ENCODE measurements at regions not wholly inside any gene's neighbourhood (a gene's known extent, or its start where the extent isn't known, plus 50 kb on each side); places are given as distances from the start of the nearest gene placed in this dataset.

DNA sequence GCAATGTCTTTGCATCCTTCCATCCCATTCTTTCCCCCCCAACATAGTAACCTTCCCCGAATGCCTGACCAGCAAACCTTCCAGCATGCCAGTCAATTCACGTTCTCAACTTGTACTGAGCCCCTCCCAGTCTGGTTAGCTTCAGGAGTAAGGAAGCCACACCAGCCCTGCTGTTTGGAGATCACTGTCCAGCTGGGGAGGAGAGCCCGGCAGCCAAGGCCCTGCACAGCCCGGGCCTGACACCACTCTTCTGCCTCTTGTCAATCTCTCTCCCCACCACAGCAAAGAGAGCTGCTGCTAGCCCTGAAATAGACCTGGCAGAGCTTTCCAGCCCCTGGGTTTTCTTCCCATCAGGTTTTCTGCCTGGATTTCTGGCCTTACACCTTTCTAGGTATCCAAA, 185.8 kb upstream of the ID2 start:
- TF ChIP-seq, protein P1, sequence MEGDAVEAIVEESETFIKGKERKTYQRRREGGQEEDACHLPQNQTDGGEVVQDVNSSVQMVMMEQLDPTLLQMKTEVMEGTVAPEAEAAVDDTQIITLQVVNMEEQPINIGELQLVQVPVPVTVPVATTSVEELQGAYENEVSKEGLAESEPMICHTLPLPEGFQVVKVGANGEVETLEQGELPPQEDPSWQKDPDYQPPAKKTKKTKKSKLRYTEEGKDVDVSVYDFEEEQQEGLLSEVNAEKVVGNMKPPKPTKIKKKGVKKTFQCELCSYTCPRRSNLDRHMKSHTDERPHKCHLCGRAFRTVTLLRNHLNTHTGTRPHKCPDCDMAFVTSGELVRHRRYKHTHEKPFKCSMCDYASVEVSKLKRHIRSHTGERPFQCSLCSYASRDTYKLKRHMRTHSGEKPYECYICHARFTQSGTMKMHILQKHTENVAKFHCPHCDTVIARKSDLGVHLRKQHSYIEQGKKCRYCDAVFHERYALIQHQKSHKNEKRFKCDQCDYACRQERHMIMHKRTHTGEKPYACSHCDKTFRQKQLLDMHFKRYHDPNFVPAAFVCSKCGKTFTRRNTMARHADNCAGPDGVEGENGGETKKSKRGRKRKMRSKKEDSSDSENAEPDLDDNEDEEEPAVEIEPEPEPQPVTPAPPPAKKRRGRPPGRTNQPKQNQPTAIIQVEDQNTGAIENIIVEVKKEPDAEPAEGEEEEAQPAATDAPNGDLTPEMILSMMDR (IDR thresholded peaks at IDR 0.05; ENCODE audit: low read length, missing control alignments) = no peak
- DNase-seq (ENCODE audit: low read depth) = no peak
- H3K4me3 ChIP-seq (replicated peaks; ENCODE audit: low read depth, low read length) = no peak overlapping the region

DNA sequence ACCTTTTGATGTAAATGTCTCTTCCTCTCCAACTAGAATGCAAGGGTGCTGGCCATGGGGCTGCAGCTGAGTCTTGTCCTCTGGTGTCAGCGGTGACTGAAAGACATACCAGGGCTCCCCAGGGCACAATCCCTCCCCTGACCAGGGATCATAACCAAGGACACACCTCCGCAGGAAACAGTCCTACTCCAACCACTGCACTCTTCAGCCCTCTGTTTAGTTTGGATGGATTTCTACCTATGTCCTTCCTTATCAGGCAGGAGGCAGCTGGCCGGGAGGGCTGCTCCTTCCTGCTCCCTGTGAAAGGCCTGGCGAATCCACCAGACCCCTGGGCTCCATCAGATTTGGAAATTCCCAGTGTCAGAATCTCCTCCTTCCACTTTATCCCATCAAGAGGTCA, 185.2 kb upstream of the ID2 start:
- H3K4me3 ChIP-seq (replicated peaks; ENCODE audit: low read depth, low read length) = no peak overlapping the region
- TF ChIP-seq, protein P1 (IDR thresholded peaks at IDR 0.05; ENCODE audit: low read length, missing control alignments) = no peak
- no peak for DNase-seq (ENCODE audit: low read depth)

DNA sequence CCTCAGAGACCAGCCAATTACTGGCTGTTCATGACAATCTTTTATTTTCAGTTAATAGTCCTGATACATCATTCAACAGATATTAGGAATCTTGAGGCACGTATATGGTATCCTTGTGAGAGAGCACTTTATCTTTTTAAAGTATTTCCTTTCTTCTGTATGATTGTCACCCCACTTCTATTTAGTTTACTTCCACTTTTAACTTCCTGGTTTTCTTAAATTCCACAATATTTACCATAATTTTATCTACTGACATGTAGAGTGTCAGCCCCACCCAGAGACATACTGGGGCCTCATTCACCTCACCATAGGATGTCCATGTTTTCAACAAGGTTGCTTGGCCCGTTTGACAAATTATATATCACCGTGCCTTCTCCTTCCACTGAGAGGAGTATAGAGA, 182.9 kb upstream of the ID2 start:
- DNase-seq (ENCODE audit: low read depth) = no peak
- TF ChIP-seq, protein P1 (IDR thresholded peaks at IDR 0.05; ENCODE audit: low read length, missing control alignments) = no peak
- no peak overlapping the region for H3K4me3 ChIP-seq (replicated peaks; ENCODE audit: low read depth, low read length)

DNA sequence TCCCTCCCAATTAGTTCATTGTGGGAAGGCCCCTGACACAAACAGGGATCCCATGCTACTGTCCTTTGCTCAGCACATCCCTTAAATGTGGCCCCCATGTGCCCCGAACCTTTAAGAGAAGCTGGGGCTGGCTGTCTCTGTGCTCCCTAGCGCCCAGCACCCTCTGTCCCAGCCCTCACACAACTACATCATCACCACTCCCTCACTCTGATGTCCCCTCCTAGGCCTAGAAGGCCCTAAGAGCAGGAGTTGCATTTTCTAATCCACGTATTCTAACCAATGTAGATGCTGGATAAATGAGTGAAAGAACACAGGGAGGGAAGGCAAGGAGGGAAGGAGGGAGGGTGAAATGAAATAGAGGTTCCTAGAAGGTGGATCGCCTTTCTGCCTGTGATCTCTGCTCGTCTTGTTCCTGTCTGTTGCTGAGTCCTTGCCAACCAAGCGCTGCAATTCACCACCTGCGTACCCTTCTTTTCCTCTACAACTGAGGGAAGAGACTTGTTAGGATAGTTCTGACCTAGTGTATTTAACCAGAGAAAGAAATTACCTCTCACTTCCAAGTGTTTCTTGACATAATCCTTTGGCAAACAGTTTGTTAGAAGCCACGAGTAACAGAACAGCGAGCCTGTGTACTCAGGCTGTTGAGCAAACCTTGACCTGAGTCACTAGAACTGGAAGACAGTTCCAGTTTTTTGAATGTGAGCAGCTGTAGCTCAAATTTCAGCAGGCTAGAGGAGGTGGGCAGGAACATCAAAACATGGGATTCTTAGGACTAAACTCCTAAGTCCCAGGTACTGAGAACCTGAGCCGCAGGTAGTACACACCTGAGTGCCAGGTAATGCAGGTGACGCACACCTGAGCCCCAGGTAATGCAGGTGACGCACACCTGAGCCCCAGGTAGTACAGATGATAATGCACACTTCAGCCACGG, 181.5 kb upstream of the ID2 start:
- H3K4me3 ChIP-seq (replicated peaks; ENCODE audit: low read depth, low read length) = no peak overlapping the region
- peak; percentile 17 for DNase-seq (ENCODE audit: low read depth)
- TF ChIP-seq, protein P1 (IDR thresholded peaks at IDR 0.05; ENCODE audit: low read length, missing control alignments) = no peak

DNA sequence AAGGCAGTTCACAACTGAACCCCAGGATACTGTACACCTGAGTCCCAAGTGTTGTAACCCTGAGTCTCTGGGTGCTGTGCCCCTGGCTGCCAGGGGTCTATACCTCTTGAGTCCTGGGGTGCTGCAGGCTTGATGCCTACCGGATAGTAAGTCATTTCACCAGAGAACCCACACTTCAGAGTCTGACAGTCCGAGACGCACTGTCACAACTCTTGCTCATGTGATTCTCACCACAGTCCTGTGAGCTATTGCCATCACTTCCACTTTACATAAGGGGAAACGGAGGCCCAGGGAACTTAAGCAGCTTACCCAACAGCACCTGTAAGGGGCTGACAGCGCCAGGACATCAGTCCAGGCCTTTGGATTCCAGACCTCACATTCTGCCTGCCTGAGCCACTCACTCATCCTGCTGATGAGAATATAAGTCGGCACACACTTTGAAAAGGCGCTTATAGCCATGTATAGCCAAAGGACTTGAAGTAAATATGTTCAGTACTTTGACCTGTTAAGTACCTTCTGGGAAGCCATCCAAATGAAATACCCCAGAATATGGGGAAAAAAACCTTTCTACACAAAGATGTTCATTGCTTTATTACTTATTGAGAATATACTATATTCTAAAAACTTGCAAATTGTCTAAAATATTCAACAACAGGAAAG, 180.7 kb upstream of the ID2 start:
- TF ChIP-seq, protein P1 (IDR thresholded peaks at IDR 0.05; ENCODE audit: low read length, missing control alignments) = no peak
- DNase-seq (ENCODE audit: low read depth) = no peak
- H3K4me3 ChIP-seq (replicated peaks; ENCODE audit: low read depth, low read length) = no peak overlapping the region

DNA sequence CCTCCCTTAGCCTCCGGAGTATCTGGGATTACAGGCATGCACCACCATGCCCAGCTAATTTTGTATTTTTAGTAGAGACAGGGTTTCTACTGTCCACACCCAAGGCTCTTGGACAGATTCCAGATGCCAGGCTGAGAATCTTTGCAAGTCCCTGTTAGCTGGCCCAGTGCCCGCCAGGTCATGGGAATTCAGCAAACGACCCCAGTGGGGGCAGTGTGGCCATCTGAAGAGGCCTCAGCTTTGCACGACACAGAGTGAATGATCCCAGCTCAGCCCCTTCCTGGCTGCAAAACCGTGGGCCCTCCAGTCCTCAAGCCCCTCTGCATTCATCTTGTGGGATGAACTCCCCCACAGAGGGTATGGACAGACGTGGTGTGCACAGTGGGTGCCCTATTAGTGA, 179.5 kb upstream of the ID2 start:
- H3K4me3 ChIP-seq (replicated peaks; ENCODE audit: low read depth, low read length) = no peak overlapping the region
- no peak for DNase-seq (ENCODE audit: low read depth)
- TF ChIP-seq, protein P1 (IDR thresholded peaks at IDR 0.05; ENCODE audit: low read length, missing control alignments) = no peak

Data from fibroblast of pulmonary artery (primary cell).